Vagina (tissue), 2 donors: ENCODE measurements at regions not wholly inside any gene's neighbourhood (a gene's known extent, or its start where the extent isn't known, plus 50 kb on each side); places are given as distances from the start of the nearest gene placed in this dataset.

ENCODE experiments used
- CTCF ChIP-seq, 3 experiments: fragments of 450-650 bp in 2 of 3; fragments of 200-600 bp in 1 of 3; sonication (generic) in 1 of 3; IDR thresholded peaks; one replicate each; pipeline ENCODE4 v1.5.1; 2017 to 2019; ENCODE audit warnings: antibody characterized with exemption in 3 of 3, mild to moderate bottlenecking in 2 of 3, moderate library complexity in 2 of 3
- POLR2AphosphoS5 ChIP-seq, 2 donors: sonication (generic); formaldehyde crosslinking; IDR thresholded peaks; one replicate each; pipeline ENCODE4 v1.9.0; 2017; ENCODE audit warnings: antibody characterized with exemption in 2 of 2, mild to moderate bottlenecking in 2 of 2, low read depth in 1 of 2; ENCODE audit not compliant: insufficient read depth in 1 of 2

DNA sequence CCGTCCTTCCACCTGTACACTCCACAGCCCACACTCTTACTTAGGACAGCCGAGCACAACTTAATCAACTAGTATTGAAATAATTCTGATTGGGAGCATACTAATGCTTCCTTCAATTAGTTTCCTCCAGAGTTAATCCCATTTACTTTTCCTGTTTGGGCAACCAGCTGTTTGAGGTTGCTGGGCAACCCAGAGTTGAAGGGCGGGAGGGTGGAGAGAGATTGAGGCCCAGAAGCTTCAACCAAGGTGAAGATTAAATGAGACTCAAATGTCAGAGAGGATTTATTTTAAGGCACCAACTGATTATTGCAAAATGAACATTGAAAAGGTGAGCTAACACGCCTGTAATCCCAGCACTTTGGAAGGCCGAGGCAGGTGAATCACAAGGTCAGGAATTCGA, 428.5 kb upstream of the SEMA6D start:
- TF ChIP-seq POLR2AphosphoS5 (IDR thresholded peaks at IDR 0.05; ENCODE audit: insufficient read depth in 1 of 2, low read depth in 1 of 2) = no peak
- TF ChIP-seq CTCF (IDR thresholded peaks at IDR 0.05) = no peak
